Suprapubic skin (tissue), 4 donors: ENCODE measurements at regions not wholly inside any gene's neighbourhood (a gene's known extent, or its start where the extent isn't known, plus 50 kb on each side); places are given as distances from the start of the nearest gene placed in this dataset.

Source experiments
- DNase-seq, 2 donors: peaks; one replicate each; pipeline ENCODE4 v3.0.0-alpha.2; 2019; ENCODE audit warnings: low spot score in 2 of 2
- H3K27ac ChIP-seq: fragments of 200-600 bp; sonication (generic); one replicate; pipeline ENCODE4 v1.5.1; 2019
- H3K27me3 ChIP-seq: fragments of 200-600 bp; sonication (generic); one replicate; pipeline ENCODE4 v1.5.1; 2019
- H3K36me3 ChIP-seq: fragments of 200-600 bp; sonication (generic); one replicate; pipeline ENCODE4 v1.5.1; 2019
- H3K4me1 ChIP-seq: fragments of 200-600 bp; sonication (generic); one replicate; pipeline ENCODE4 v1.5.1; 2019
- H3K4me3 ChIP-seq: fragments of 200-600 bp; sonication (generic); one replicate; pipeline ENCODE4 v1.5.1; 2019; ENCODE audit warnings: mild to moderate bottlenecking
- H3K9me3 ChIP-seq: fragments of 200-600 bp; sonication (generic); one replicate; pipeline ENCODE4 v1.5.1; 2019
- CTCF ChIP-seq, 2 donors: fragments of 200-600 bp in 1 of 2; fragments of 450-650 bp in 1 of 2; sonication (generic) in 1 of 2; IDR thresholded peaks; one replicate each; pipeline ENCODE4 v1.5.1; 2016 to 2019; ENCODE audit warnings: antibody characterized with exemption in 2 of 2, mild to moderate bottlenecking in 1 of 2, moderate library complexity in 1 of 2
- EP300 ChIP-seq: sonication (generic); formaldehyde crosslinking; IDR thresholded peaks from one replicate; pipeline ENCODE4 v1.6.1; 2017; ENCODE audit warnings: antibody characterized with exemption
- POLR2A ChIP-seq, 2 donors: fragments of 450-650 bp; IDR thresholded peaks; one replicate each; pipeline ENCODE4 v1.6.1; 2017; ENCODE audit warnings: antibody characterized with exemption in 2 of 2, mild to moderate bottlenecking in 2 of 2, moderate library complexity in 2 of 2
- POLR2AphosphoS5 ChIP-seq, 3 donors: sonication (generic); formaldehyde crosslinking; IDR thresholded peaks; one replicate each; pipeline ENCODE4 v1.6.1; 2017; ENCODE audit warnings: antibody characterized with exemption in 3 of 3
- WGBS: methylation state at CpG from one replicate; pipeline ENCODE4 v1.1.5; 2018; 5-methylcytosine and 5-hydroxymethylcytosine counted together

DNA sequence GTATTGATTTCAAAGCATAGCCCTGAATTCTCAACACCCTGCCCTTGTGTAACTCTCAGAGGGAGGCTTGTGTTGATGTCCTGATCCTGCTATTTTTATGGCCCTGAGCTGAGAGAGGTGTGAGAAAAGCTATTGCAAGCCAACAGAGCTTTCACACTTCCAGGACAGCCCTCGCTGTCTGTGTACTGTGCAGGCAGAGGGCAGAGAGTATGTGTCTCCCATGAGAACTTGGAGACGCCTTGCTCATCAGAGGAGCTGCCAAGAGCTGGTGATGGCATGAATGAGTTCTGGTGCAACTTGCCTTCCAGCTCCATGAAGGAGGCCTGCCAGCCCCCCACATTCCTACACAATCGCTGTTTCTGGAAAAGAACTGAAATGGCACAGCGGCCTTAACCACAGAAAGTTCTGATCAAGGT, 144.1 kb upstream of the AJAP1 start:
- Histone ChIP-seq H3K4me1 (no peaks in the 10 kb centered on the region), H3K4me3 (no peak overlapping the region), H3K27ac (no peak overlapping the region), H3K36me3 (no peaks in the 10 kb centered on the region), H3K27me3 (peaks cover 9% of the 10 kb centered on the region), H3K9me3 (no peaks in the 10 kb centered on the region)
- DNase-seq: no peak
- TF ChIP-seq EP300: no peak
- no peak for TF ChIP-seq POLR2AphosphoS5 (IDR thresholded peaks at IDR 0.05)
- TF ChIP-seq CTCF (IDR thresholded peaks at IDR 0.05): no peak
- TF ChIP-seq POLR2A (IDR thresholded peaks at IDR 0.05): no peak
- whole genome bisulfite sequencing: 65% methylated on average over 3 of the region's 4 CpGs

- no peak for TF ChIP-seq EP300
- Histone ChIP-seq H3K36me3 (no peaks in the 10 kb centered on the region), H3K9me3 (no peaks in the 10 kb centered on the region), H3K27me3 (peaks cover 5% of the 10 kb centered on the region), H3K4me1 (no peaks in the 10 kb centered on the region), H3K4me3 (no peak overlapping the region), H3K27ac (no peak overlapping the region)
- DNase-seq: no peak
- WGBS: 94% methylated on average over 5 of the region's 13 CpGs
Measured at GRCh38 chr1:4511374-4511773, 143.0 kb upstream of the AJAP1 start.

- TF ChIP-seq POLR2AphosphoS5 (IDR thresholded peaks at IDR 0.05): no peak
- H3K27ac ChIP-seq: no peak overlapping the region
- no peaks in the 10 kb centered on the region for H3K9me3 ChIP-seq
- H3K36me3 ChIP-seq: no peaks in the 10 kb centered on the region
- H3K4me1 ChIP-seq: no peaks in the 10 kb centered on the region
- peaks cover 5% of the 10 kb centered on the region for H3K27me3 ChIP-seq
- 7% methylated on average over 6 of the region's 6 CpGs for WGBS
- no peak overlapping the region for H3K4me3 ChIP-seq
- DNase-seq: no peak
Measured at GRCh38 chr1:4512636-4513035, 141.8 kb upstream of the AJAP1 start.

DNA sequence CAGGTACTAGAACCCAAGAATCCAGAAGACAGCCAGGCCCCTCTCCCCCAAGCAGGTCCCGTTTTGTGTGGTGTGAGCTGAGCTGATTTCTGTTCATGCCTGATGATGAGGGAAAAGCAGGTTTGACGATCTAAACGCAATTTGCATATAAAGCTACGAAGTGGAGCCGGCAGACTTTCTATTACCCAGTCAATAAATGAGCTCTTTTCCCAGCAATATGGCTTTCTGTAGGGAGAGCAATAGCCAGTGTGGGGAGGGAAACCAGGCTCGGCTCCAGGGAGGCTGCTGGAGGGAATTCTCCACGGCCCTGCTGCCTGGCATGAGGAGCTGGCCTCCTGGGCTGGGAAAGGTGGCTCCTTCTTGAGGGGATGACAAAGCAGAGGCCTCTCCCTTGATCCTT, 140.7 kb upstream of the AJAP1 start:
- no peaks in the 10 kb centered on the region for H3K9me3 ChIP-seq
- H3K4me3 ChIP-seq: no peak overlapping the region
- H3K36me3 ChIP-seq: no peaks in the 10 kb centered on the region
- H3K4me1 ChIP-seq: no peaks in the 10 kb centered on the region
- peaks cover 5% of the 10 kb centered on the region for H3K27me3 ChIP-seq
- no peak for DNase-seq
- no peak for TF ChIP-seq POLR2AphosphoS5 (IDR thresholded peaks at IDR 0.05)
- no peak for TF ChIP-seq CTCF (IDR thresholded peaks at IDR 0.05)
- TF ChIP-seq POLR2A (IDR thresholded peaks at IDR 0.05): no peak
- TF ChIP-seq EP300: no peak
- no peak overlapping the region for H3K27ac ChIP-seq
- whole genome bisulfite sequencing: 59% methylated on average over 7 of the region's 7 CpGs

DNA sequence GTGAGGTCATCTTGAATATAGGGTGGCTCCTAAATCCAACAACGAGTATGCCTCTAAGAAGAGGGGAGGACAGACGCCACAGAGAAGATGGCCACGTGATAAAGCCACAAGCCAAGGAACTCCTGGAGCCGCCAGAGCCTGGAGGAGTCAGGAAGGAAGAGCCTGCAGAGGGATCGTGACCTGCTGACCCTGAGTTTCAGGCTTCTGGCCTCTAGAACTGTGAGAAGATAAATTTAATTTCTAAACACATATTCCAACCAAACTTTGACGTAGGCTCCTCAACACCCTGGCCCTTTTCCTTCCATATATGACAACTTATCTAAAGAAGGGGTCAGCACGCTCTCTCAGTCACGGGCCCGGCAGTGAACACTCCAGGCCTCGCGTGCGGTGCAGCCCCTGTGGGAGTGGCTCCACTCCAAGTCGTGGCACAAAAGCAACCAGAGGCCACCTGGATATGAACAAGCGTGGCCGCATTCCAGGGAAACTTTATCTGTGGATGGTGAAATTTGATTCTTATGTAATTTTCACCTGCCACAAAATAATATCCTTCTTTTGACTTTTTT, 138.6 kb upstream of the AJAP1 start:
- no peaks in the 10 kb centered on the region for H3K36me3 ChIP-seq
- H3K27ac ChIP-seq: no peak overlapping the region
- WGBS: 71% methylated on average over 15 of the region's 15 CpGs
- no peaks in the 10 kb centered on the region for H3K4me1 ChIP-seq
- no peak for TF ChIP-seq POLR2A (IDR thresholded peaks at IDR 0.05)
- no peak for TF ChIP-seq POLR2AphosphoS5 (IDR thresholded peaks at IDR 0.05)
- no peaks in the 10 kb centered on the region for H3K9me3 ChIP-seq
- DNase-seq: no peak
- H3K27me3 ChIP-seq: peaks cover 5% of the 10 kb centered on the region
- H3K4me3 ChIP-seq: no peak overlapping the region

DNA sequence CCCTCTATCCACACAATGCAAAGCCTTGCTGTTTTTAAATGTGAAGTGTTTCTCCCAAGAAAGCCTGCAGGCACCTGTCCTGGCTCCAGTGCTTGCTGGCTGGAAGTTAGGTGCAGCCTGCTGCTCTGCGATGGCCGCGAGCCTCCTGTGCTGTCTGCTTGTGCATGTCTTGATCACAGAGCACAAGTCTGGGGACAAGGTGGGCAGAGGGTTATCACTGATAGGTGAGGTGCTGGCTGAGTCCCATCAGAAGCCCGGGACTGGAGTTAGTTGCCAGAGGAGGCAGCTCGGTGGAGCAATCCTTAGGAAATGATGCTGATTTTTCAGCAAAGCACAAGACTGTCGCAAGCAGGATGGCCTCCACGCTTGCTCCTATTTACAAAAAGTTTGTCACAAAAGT, 137.8 kb upstream of the AJAP1 start:
- Histone ChIP-seq H3K27me3 (peaks cover 5% of the 10 kb centered on the region), H3K4me1 (no peaks in the 10 kb centered on the region), H3K36me3 (no peaks in the 10 kb centered on the region), H3K9me3 (no peaks in the 10 kb centered on the region), H3K27ac (no peak overlapping the region), H3K4me3 (no peak overlapping the region)
- WGBS: 80% methylated on average over 7 of the region's 7 CpGs
- no peak for DNase-seq
- TF ChIP-seq EP300: no peak
- no peak for TF ChIP-seq POLR2A (IDR thresholded peaks at IDR 0.05)

- peak in 1 of 2 donors; percentile 53 for DNase-seq
- WGBS: 87% methylated on average over 19 of the region's 19 CpGs
- Histone ChIP-seq H3K36me3 (no peaks in the 10 kb centered on the region), H3K27ac (no peak overlapping the region), H3K9me3 (no peaks in the 10 kb centered on the region), H3K4me1 (no peaks in the 10 kb centered on the region), H3K27me3 (peaks cover 5% of the 10 kb centered on the region), H3K4me3 (no peak overlapping the region)
- TF ChIP-seq CTCF (IDR thresholded peaks at IDR 0.05) (no peak), POLR2AphosphoS5 (IDR thresholded peaks at IDR 0.05) (no peak), EP300 (no peak)
Measured at GRCh38 chr1:4517186-4517954, 137.0 kb upstream of the AJAP1 start.
